Type B pancreatic cell (in vitro differentiated cells): ENCODE measurements at regions not wholly inside any gene's neighbourhood (a gene's known extent, or its start where the extent isn't known, plus 50 kb on each side); places are given as distances from the start of the nearest gene placed in this dataset.

Experiments
- DNase-seq: peaks from one replicate; pipeline ENCODE4 v3.0.0; 2021; ENCODE audit warnings: mixed read lengths; ENCODE audit not compliant: unreplicated experiment; ENCODE audit errors: extremely low spot score
- H3K27ac Mint-ChIP-seq: 2 replicates; pipeline ENCODE4 v1.8.0; 2021; ENCODE audit warnings: mild to moderate bottlenecking, mixed read lengths
- H3K27me3 Mint-ChIP-seq: 2 replicates; pipeline ENCODE4 v1.8.0; 2021; ENCODE audit warnings: mixed read lengths
- H3K36me3 Mint-ChIP-seq: 2 replicates; pipeline ENCODE4 v1.8.0; 2021; ENCODE audit warnings: mixed read lengths
- H3K4me1 Mint-ChIP-seq: one replicate; pipeline ENCODE4 v1.8.0; 2021; ENCODE audit warnings: mixed read lengths; ENCODE audit not compliant: unreplicated experiment
- H3K4me3 Mint-ChIP-seq: 2 replicates; pipeline ENCODE4 v1.8.0; 2021; ENCODE audit warnings: mild to moderate bottlenecking, mixed read lengths
- H3K9me3 Mint-ChIP-seq: 2 replicates; pipeline ENCODE4 v1.8.0; 2021; ENCODE audit warnings: mixed read lengths
- CTCF ChIP-seq: fragments of 200-600 bp; sonication (generic); conservative IDR thresholded peaks from 2 replicates; pipeline ENCODE4 v1.5.0; 2021; ENCODE audit warnings: antibody characterized with exemption, mild to moderate bottlenecking

- peak; percentile 21 for TF ChIP-seq CTCF
- no peaks in the 10 kb centered on the region for H3K9me3 Mint-ChIP-seq
- no peak overlapping the region for H3K27ac Mint-ChIP-seq
- peaks cover 24% of the 10 kb centered on the region for H3K27me3 Mint-ChIP-seq
- no peak for DNase-seq
- no peak overlapping the region for H3K4me3 Mint-ChIP-seq
- peaks cover 4% of the 10 kb centered on the region for H3K36me3 Mint-ChIP-seq
- peaks cover 16% of the 10 kb centered on the region for H3K4me1 Mint-ChIP-seq
Observed at GRCh38 chr5:168047669-168048111, 243.8 kb upstream of the WWC1 start.

- H3K4me3 Mint-ChIP-seq: no peak overlapping the region
- H3K27ac Mint-ChIP-seq: no peak overlapping the region
- peaks cover 4% of the 10 kb centered on the region for H3K36me3 Mint-ChIP-seq
- H3K27me3 Mint-ChIP-seq: peaks cover 24% of the 10 kb centered on the region
- no peak for TF ChIP-seq CTCF
- DNase-seq: no peak
- H3K4me1 Mint-ChIP-seq: peaks cover 16% of the 10 kb centered on the region
- no peaks in the 10 kb centered on the region for H3K9me3 Mint-ChIP-seq
Observed at GRCh38 chr5:168048486-168048885, 243.0 kb upstream of the WWC1 start.

GRCh38 chr5:168052686-168053085 lies 238.8 kb upstream of the WWC1 start:
- peaks cover 5% of the 10 kb centered on the region for H3K36me3 Mint-ChIP-seq
- H3K9me3 Mint-ChIP-seq: peaks cover 5% of the 10 kb centered on the region
- no peak for DNase-seq
- TF ChIP-seq CTCF: no peak
- H3K4me1 Mint-ChIP-seq: peaks cover 5% of the 10 kb centered on the region
- H3K27me3 Mint-ChIP-seq: peaks cover 12% of the 10 kb centered on the region
- H3K27ac Mint-ChIP-seq: no peak overlapping the region
- H3K4me3 Mint-ChIP-seq: no peak overlapping the region

GRCh38 chr5:168054091-168054490 lies 237.4 kb upstream of the WWC1 start:
- Mint-ChIP-seq H3K4me1 (no peaks in the 10 kb centered on the region), H3K36me3 (peaks cover 9% of the 10 kb centered on the region), H3K27ac (no peak overlapping the region), H3K4me3 (no peak overlapping the region), H3K9me3 (peaks cover 9% of the 10 kb centered on the region), H3K27me3 (peaks cover 9% of the 10 kb centered on the region)
- no peak for DNase-seq
- no peak for TF ChIP-seq CTCF

- Mint-ChIP-seq H3K36me3 (peaks cover 9% of the 10 kb centered on the region), H3K27ac (no peak overlapping the region), H3K9me3 (peaks cover 9% of the 10 kb centered on the region), H3K4me1 (no peaks in the 10 kb centered on the region), H3K4me3 (no peak overlapping the region), H3K27me3 (peaks cover 3% of the 10 kb centered on the region)
- DNase-seq: no peak
- no peak for TF ChIP-seq CTCF
Observed at GRCh38 chr5:168055141-168055683, 236.2 kb upstream of the WWC1 start.

GRCh38 chr5:168055961-168056360 lies 235.5 kb upstream of the WWC1 start:
- peaks cover 4% of the 10 kb centered on the region for H3K36me3 Mint-ChIP-seq
- DNase-seq: no peak
- no peaks in the 10 kb centered on the region for H3K27me3 Mint-ChIP-seq
- H3K9me3 Mint-ChIP-seq: peaks cover 9% of the 10 kb centered on the region
- H3K4me3 Mint-ChIP-seq: no peak overlapping the region
- no peaks in the 10 kb centered on the region for H3K4me1 Mint-ChIP-seq
- TF ChIP-seq CTCF: no peak
- no peak overlapping the region for H3K27ac Mint-ChIP-seq
